ENCODE measurements at regions not wholly inside any gene's neighbourhood (a gene's known extent, or its start where the extent isn't known, plus 50 kb on each side); places are given as distances from the start of the nearest gene placed in this dataset.

DNA sequence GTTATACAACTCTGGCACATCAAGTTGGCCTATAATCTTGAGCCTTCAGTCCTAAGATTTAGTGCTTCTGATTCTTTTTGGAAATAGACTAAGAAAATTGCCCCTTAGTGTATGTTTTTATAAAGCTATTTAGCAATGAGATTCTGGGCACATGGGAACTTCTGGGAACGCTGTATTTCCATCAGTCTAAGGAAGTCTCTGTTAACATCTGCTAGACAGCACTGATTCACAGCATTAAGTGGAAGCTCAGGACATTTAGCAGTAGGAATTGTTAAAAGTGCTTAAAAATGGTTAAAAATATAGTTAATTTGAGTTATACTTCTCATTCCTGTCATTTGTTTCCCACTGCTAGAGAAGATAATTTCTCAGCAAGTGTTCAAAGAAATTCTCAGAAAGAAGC lies 579.1 kb downstream of the SLC16A7 start:
- TF ChIP-seq, protein P1, sequence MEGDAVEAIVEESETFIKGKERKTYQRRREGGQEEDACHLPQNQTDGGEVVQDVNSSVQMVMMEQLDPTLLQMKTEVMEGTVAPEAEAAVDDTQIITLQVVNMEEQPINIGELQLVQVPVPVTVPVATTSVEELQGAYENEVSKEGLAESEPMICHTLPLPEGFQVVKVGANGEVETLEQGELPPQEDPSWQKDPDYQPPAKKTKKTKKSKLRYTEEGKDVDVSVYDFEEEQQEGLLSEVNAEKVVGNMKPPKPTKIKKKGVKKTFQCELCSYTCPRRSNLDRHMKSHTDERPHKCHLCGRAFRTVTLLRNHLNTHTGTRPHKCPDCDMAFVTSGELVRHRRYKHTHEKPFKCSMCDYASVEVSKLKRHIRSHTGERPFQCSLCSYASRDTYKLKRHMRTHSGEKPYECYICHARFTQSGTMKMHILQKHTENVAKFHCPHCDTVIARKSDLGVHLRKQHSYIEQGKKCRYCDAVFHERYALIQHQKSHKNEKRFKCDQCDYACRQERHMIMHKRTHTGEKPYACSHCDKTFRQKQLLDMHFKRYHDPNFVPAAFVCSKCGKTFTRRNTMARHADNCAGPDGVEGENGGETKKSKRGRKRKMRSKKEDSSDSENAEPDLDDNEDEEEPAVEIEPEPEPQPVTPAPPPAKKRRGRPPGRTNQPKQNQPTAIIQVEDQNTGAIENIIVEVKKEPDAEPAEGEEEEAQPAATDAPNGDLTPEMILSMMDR (conservative IDR thresholded peaks at IDR 0.05): no peak
- TF ChIP-seq ZFX (IDR thresholded peaks at IDR 0.05): no peak
